ENCODE measurements at regions not wholly inside any gene's neighbourhood (a gene's known extent, or its start where the extent isn't known, plus 50 kb on each side); places are given as distances from the start of the nearest gene placed in this dataset.
A peak's percentile ranks its signal among the peaks of the same experiment; 100 is the strongest.

- TF ChIP-seq CTCF (IDR thresholded peaks at IDR 0.05; ENCODE audit: low read depth, low read length), result no peak
- H3K36me3 ChIP-seq, result no peaks in the 10 kb centered on the region
- no peak overlapping the region for H3K27ac ChIP-seq
Measured at GRCh38 chr22:27467711-27468110, 333.8 kb downstream of the MN1 start.

GRCh38 chr22:27468712-27469111 is 332.8 kb downstream of the MN1 start:
- TF ChIP-seq CTCF (IDR thresholded peaks at IDR 0.05; ENCODE audit: low read depth, low read length), result no peak
- H3K4me3 ChIP-seq, result no peak overlapping the region

More at GRCh38 chr22:27467711-27468110, 333.8 kb downstream of the MN1 start:
- no peak for DNase-seq (ENCODE audit: low read depth in 1 of 2, low spot score in 1 of 2)
- no peak overlapping the region for H3K4me3 ChIP-seq
- H3K9me3 ChIP-seq (ENCODE audit: low read depth), result no peaks in the 10 kb centered on the region
- H3K27me3 ChIP-seq, result no peaks in the 10 kb centered on the region
- peaks cover 4% of the 10 kb centered on the region for H3K4me1 ChIP-seq (ENCODE audit: low read depth)

GRCh38 chr22:27470169-27470772 is 331.3 kb downstream of the MN1 start:
- Histone ChIP-seq H3K27me3 (peaks cover under 1% of the 10 kb centered on the region), H3K4me1 (ENCODE audit: low read depth) (peaks cover 9% of the 10 kb centered on the region), H3K4me3 (no peak overlapping the region), H3K36me3 (no peaks in the 10 kb centered on the region), H3K27ac (no peak overlapping the region), H3K9me3 (ENCODE audit: low read depth) (no peaks in the 10 kb centered on the region)
- no peak for DNase-seq (ENCODE audit: low read depth in 1 of 2, low spot score in 1 of 2)
- TF ChIP-seq CTCF (IDR thresholded peaks at IDR 0.05; ENCODE audit: low read depth, low read length), result no peak

More at GRCh38 chr22:27468712-27469111, 332.8 kb downstream of the MN1 start:
- DNase-seq (ENCODE audit: low read depth in 1 of 2, low spot score in 1 of 2), result no peak
- peaks cover 9% of the 10 kb centered on the region for H3K4me1 ChIP-seq (ENCODE audit: low read depth)
- H3K27ac ChIP-seq, result no peak overlapping the region
- H3K36me3 ChIP-seq, result no peaks in the 10 kb centered on the region
- no peaks in the 10 kb centered on the region for H3K27me3 ChIP-seq
- no peaks in the 10 kb centered on the region for H3K9me3 ChIP-seq (ENCODE audit: low read depth)

GRCh38 chr22:27472975-27473374 is 328.6 kb downstream of the MN1 start:
- no peak for TF ChIP-seq CTCF (IDR thresholded peaks at IDR 0.05; ENCODE audit: low read depth, low read length)
- H3K9me3 ChIP-seq (ENCODE audit: low read depth), result no peaks in the 10 kb centered on the region
- H3K4me3 ChIP-seq, result no peak overlapping the region
- peaks cover 16% of the 10 kb centered on the region for H3K4me1 ChIP-seq (ENCODE audit: low read depth)
- no peaks in the 10 kb centered on the region for H3K36me3 ChIP-seq
- H3K27ac ChIP-seq, result no peak overlapping the region
- DNase-seq (ENCODE audit: low read depth in 1 of 2, low spot score in 1 of 2), result peak in 1 of 2 donors; percentile 22
- H3K27me3 ChIP-seq, result peaks cover 3% of the 10 kb centered on the region

GRCh38 chr22:27473533-27473932 is 328.0 kb downstream of the MN1 start:
- H3K4me3 ChIP-seq, result no peak overlapping the region
- DNase-seq (ENCODE audit: low read depth in 1 of 2, low spot score in 1 of 2), result no peak
- H3K27me3 ChIP-seq, result peaks cover 3% of the 10 kb centered on the region
- no peaks in the 10 kb centered on the region for H3K36me3 ChIP-seq
- TF ChIP-seq CTCF (IDR thresholded peaks at IDR 0.05; ENCODE audit: low read depth, low read length), result no peak
- H3K27ac ChIP-seq, result no peak overlapping the region
- H3K9me3 ChIP-seq (ENCODE audit: low read depth), result no peaks in the 10 kb centered on the region
- H3K4me1 ChIP-seq (ENCODE audit: low read depth), result peaks cover 16% of the 10 kb centered on the region

All from cardiac muscle cell (in vitro differentiated cells and primary cell).